NB4 (cell line): ENCODE measurements at regions not wholly inside any gene's neighbourhood (a gene's known extent, or its start where the extent isn't known, plus 50 kb on each side); places are given as distances from the start of the nearest gene placed in this dataset.

Experiments used
- DNase-seq: peaks from one replicate; pipeline ENCODE4 v3.0.0; 2010; ENCODE audit warnings: low read depth
- H3K4me3 ChIP-seq: one replicate; pipeline ENCODE4 v1.5.1; 2011; ENCODE audit warnings: mild to moderate bottlenecking, low read depth, low read length, moderate library complexity
- CTCF ChIP-seq: IDR thresholded peaks from one replicate; pipeline ENCODE4 v1.5.1; 2012; ENCODE audit warnings: low read depth, low read length
- MAX ChIP-seq: IDR thresholded peaks from 2 replicates; pipeline ENCODE4 v1.6.1; 2011; ENCODE audit warnings: low read depth, low read length
- MYC ChIP-seq: IDR thresholded peaks from 2 replicates; pipeline ENCODE4 v1.6.1; 2011; ENCODE audit warnings: low read depth, low read length
- POLR2A ChIP-seq: IDR thresholded peaks from 2 replicates; pipeline ENCODE4 v1.6.1; 2011; ENCODE audit warnings: mild to moderate bottlenecking; ENCODE audit not compliant: insufficient read length; ENCODE audit errors: extremely low read depth

DNA sequence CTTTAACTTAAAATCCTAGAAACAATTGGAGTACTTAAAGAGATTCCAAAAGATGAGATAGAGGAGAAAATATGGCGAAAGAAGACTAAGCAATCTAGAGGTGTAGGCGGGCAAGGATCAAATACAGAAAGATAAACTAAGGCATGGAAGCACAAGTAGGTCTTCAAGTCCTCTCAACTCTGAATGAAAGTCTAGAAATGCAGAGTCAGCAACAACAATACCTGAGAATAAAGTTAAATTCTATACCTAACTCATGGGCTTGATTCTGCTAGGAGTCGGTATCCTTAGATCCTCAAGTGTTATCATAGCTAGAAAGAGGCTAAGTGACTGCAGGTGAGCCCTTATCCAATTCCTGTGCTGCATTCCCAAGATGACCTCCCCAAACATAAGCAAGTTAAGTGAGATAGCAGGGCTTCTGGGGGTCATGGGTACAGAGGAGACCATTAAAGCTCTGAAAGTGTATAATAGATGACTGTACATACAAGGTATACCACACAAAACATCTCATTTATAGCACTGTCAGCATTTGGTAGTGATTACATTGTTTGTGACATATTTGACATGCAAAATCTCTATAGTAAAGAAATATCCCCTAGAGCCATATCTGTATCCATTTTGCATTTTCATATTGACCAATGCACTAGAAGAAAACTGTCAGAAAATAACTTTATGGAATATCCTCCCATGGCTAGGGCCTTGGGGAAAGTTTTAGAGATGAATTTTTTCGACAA lies 82.5 kb upstream of the ARID2 start:
- TF ChIP-seq MYC: no peak
- no peak overlapping the region for H3K4me3 ChIP-seq
- DNase-seq: no peak

DNA sequence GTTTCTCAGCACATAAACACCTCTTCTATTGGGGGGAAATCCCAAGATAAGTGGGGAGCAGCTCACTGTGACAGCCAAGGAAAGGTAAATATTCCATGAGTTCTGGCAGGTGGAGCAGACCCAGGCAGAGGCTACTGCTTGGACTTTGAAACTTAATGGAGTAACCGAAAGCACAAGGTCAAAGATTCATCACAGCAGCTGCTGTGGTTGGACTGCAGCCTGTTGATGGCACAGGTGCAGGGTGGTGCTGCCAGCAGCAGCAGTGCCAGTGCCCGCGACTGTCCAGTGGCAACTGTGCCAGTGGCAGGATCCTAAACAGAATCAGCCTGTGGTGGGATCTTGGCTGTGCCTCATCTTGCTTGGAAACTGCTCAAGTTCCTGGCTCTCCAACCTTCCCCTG lies 81.4 kb upstream of the ARID2 start:
- no peak overlapping the region for H3K4me3 ChIP-seq
- no peak for DNase-seq
- TF ChIP-seq CTCF (no peak), POLR2A (no peak), MAX (no peak), MYC (no peak)

- H3K4me3 ChIP-seq: no peak overlapping the region
- DNase-seq: no peak
Measured at GRCh38 chr12:45651029-45651428, 78.5 kb upstream of the ARID2 start.

GRCh38 chr12:45654002-45654665 lies 75.4 kb upstream of the ARID2 start:
- TF ChIP-seq MYC: no peak
- no peak for TF ChIP-seq POLR2A
- no peak for TF ChIP-seq CTCF
- no peak for TF ChIP-seq MAX
- DNase-seq: no peak
- no peak overlapping the region for H3K4me3 ChIP-seq

More at GRCh38 chr12:45651029-45651428, 78.5 kb upstream of the ARID2 start:
- TF ChIP-seq CTCF (no peak), MYC (no peak), MAX (no peak), POLR2A (no peak)

DNA sequence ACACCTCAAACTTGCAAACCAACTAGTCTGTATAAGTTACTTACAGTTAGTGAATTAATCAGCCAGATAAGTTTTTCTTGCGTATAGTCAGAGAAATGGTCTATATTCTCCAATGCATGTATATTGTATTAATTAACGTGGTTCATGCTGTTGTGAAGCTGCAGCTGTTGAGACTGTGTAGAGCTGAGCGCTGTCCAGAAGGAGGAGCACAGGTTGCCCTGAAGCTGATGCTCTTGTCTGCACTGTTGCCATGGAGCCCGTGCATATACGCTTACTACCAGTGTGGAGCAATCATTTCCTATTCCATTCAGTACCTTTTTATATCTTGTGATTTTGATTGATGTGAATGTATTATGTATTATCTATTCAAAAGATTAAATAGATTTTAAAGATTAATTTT lies 74.3 kb upstream of the ARID2 start:
- TF ChIP-seq POLR2A (no peak), CTCF (no peak), MAX (no peak), MYC (no peak)
- H3K4me3 ChIP-seq: no peak overlapping the region
- DNase-seq: peak; percentile 41

DNA sequence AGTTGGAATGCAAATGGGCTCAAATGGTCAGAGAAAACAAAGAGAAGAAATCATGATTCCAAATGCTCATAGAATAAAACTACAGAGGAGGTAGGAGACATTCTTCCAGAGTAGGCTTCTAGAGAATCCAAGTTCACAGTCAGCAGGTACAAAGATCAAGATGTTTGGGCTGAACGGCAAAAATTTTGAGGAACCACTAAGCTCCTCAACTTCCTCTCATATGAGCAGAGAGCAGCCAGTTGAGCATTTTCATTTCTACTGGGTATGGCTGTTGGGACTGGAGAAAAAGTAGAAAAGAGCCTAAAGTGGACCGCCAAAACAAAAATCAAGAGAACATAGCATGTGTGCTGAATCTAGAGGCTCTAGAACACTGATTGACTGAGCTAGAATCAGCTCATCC lies 73.8 kb upstream of the ARID2 start:
- peak; percentile 19 for DNase-seq
- no peak overlapping the region for H3K4me3 ChIP-seq
- TF ChIP-seq MAX (no peak), POLR2A (no peak), MYC (no peak), CTCF (no peak)
